Osteoblast (primary cell): ENCODE measurements at regions not wholly inside any gene's neighbourhood (a gene's known extent, or its start where the extent isn't known, plus 50 kb on each side); places are given as distances from the start of the nearest gene placed in this dataset.
"Not testable (repeated sequence)": the region's sequence is repeated elsewhere in the genome, so short reads cannot be mapped to it uniquely, and the experiment has no call there.

Source experiments
- DNase-seq: peaks from one replicate; pipeline ENCODE4 v3.0.0; 2011; ENCODE audit warnings: low spot score, mixed read lengths; ENCODE audit not compliant: insufficient read length; ENCODE audit errors: missing footprints
- H2AFZ ChIP-seq: 2 replicates; pipeline ENCODE4 v1.6.0; 2011; ENCODE audit warnings: mild to moderate bottlenecking, low read length
- H3K27ac ChIP-seq: 2 replicates; pipeline ENCODE4 v1.5.1; 2011; ENCODE audit warnings: mild to moderate bottlenecking, low read depth, low read length, moderate library complexity
- H3K27me3 ChIP-seq: 2 replicates; pipeline ENCODE4 v1.6.0; 2012; ENCODE audit warnings: mild to moderate bottlenecking, control low read depth, inconsistent platforms, low read length, moderate library complexity; ENCODE audit not compliant: insufficient read depth
- H3K36me3 ChIP-seq: 2 replicates; pipeline ENCODE4 v1.5.1; 2011; ENCODE audit warnings: mild to moderate bottlenecking, low read length, control low read depth, moderate library complexity; ENCODE audit not compliant: insufficient read depth
- H3K4me1 ChIP-seq: 2 replicates; pipeline ENCODE4 v1.5.1; 2011; ENCODE audit warnings: mild to moderate bottlenecking, low read length, control low read depth, moderate library complexity; ENCODE audit not compliant: insufficient read depth
- H3K4me2 ChIP-seq: 2 replicates; pipeline ENCODE4 v1.6.0; 2011; ENCODE audit warnings: mild to moderate bottlenecking, low read length; ENCODE audit not compliant: insufficient read depth
- H3K4me3 ChIP-seq: fragments of 200-600 bp; sonication (generic); 3 replicates; pipeline ENCODE4 v1.5.1; 2012; ENCODE audit warnings: mild to moderate bottlenecking, low read length, inconsistent platforms; ENCODE audit not compliant: insufficient read depth
- H3K79me2 ChIP-seq: 2 replicates; pipeline ENCODE4 v1.6.0; 2012; ENCODE audit warnings: mild to moderate bottlenecking, low read length, control low read depth, inconsistent platforms; ENCODE audit not compliant: insufficient read depth
- H3K9me3 ChIP-seq: 2 replicates; pipeline ENCODE4 v1.5.1; 2011; ENCODE audit warnings: low read depth, low read length, control low read depth
- H4K20me1 ChIP-seq: 2 replicates; pipeline ENCODE4 v1.6.0; 2012; ENCODE audit warnings: mild to moderate bottlenecking, low read length, control low read depth; ENCODE audit not compliant: insufficient read depth
- CTCF ChIP-seq: IDR thresholded peaks from 2 replicates; pipeline ENCODE4 v1.5.1; 2011; ENCODE audit warnings: mild to moderate bottlenecking, low read depth, low read length, moderate library complexity; ENCODE audit errors: extremely low read depth

- Histone ChIP-seq H3K4me1 (no peaks in the 10 kb centered on the region), H3K36me3 (no peaks in the 10 kb centered on the region), H3K4me3 (no peak overlapping the region), H3K9me3 (no peaks in the 10 kb centered on the region), H3K79me2 (no peaks in the 10 kb centered on the region), H4K20me1 (no peaks in the 10 kb centered on the region), H3K27ac (no peak overlapping the region), H2AFZ (no peak overlapping the region), H3K27me3 (no peaks in the 10 kb centered on the region), H3K4me2 (no peak overlapping the region)
- DNase-seq = no peak
- no peak for TF ChIP-seq CTCF
Observed at GRCh38 chr2:7648221-7648795, 731.1 kb downstream of the RNF144A start.

GRCh38 chr2:7649461-7650228 lies 732.4 kb downstream of the RNF144A start:
- TF ChIP-seq CTCF = no peak
- Histone ChIP-seq H3K4me2 (no peak overlapping the region), H3K36me3 (no peaks in the 10 kb centered on the region), H3K27me3 (no peaks in the 10 kb centered on the region), H3K9me3 (no peaks in the 10 kb centered on the region), H3K79me2 (no peaks in the 10 kb centered on the region), H2AFZ (no peak overlapping the region), H3K27ac (no peak overlapping the region), H4K20me1 (no peaks in the 10 kb centered on the region), H3K4me1 (no peaks in the 10 kb centered on the region), H3K4me3 (no peak overlapping the region)
- no peak for DNase-seq

GRCh38 chr2:7653617-7654016 lies 736.4 kb downstream of the RNF144A start:
- no peak for TF ChIP-seq CTCF
- H3K4me3 ChIP-seq = no peak overlapping the region
- no peak for DNase-seq
- no peaks in the 10 kb centered on the region for H3K27me3 ChIP-seq
- no peaks in the 10 kb centered on the region for H3K36me3 ChIP-seq
- no peaks in the 10 kb centered on the region for H4K20me1 ChIP-seq
- no peak overlapping the region for H3K27ac ChIP-seq
- H3K9me3 ChIP-seq = no peaks in the 10 kb centered on the region
- H3K79me2 ChIP-seq = no peaks in the 10 kb centered on the region
- H3K4me2 ChIP-seq = no peak overlapping the region
- no peaks in the 10 kb centered on the region for H3K4me1 ChIP-seq
- H2AFZ ChIP-seq = no peak overlapping the region

GRCh38 chr2:7655629-7656028 lies 738.4 kb downstream of the RNF144A start:
- DNase-seq = no peak
- H3K27ac ChIP-seq = no peak overlapping the region
- no peaks in the 10 kb centered on the region for H3K27me3 ChIP-seq
- H3K36me3 ChIP-seq = no peaks in the 10 kb centered on the region
- H3K9me3 ChIP-seq = no peaks in the 10 kb centered on the region
- no peak for TF ChIP-seq CTCF
- no peaks in the 10 kb centered on the region for H3K79me2 ChIP-seq
- no peak overlapping the region for H3K4me3 ChIP-seq
- no peak overlapping the region for H3K4me2 ChIP-seq
- no peaks in the 10 kb centered on the region for H4K20me1 ChIP-seq
- no peaks in the 10 kb centered on the region for H3K4me1 ChIP-seq
- H2AFZ ChIP-seq = no peak overlapping the region

- not testable (repeated sequence) for H3K79me2 ChIP-seq, H3K27ac ChIP-seq, H4K20me1 ChIP-seq, H3K4me1 ChIP-seq, H3K9me3 ChIP-seq, H3K27me3 ChIP-seq, H3K4me2 ChIP-seq, H3K4me3 ChIP-seq, DNase-seq, H3K36me3 ChIP-seq, H2AFZ ChIP-seq
Observed at GRCh38 chr2:7657526-7657925, 740.3 kb downstream of the RNF144A start.
